CD14-positive monocyte (primary cell): ENCODE measurements at regions not wholly inside any gene's neighbourhood (a gene's known extent, or its start where the extent isn't known, plus 50 kb on each side); places are given as distances from the start of the nearest gene placed in this dataset.

Experiments used
- DNase-seq, 3 donors: peaks; one replicate each; pipeline ENCODE4 v3.0.0-alpha.2; 2011 to 2022
- H2AFZ ChIP-seq: 2 replicates; pipeline ENCODE4 v1.6.0; 2012; ENCODE audit warnings: mild to moderate bottlenecking, low read depth, low read length, inconsistent platforms; ENCODE audit not compliant: insufficient read depth, poor library complexity, severe bottlenecking
- H3K27ac ChIP-seq, 2 donors: 1 replicate in 1 of 2; 2 replicates in 1 of 2; pipeline ENCODE4 v1.5.1; 2012 to 2013; ENCODE audit warnings: low read length in 2 of 2, control low read depth in 1 of 2, inconsistent platforms in 1 of 2, low read depth in 1 of 2, mild to moderate bottlenecking in 1 of 2
- H3K27me3 ChIP-seq, 2 donors: one replicate each; pipeline versions ENCODE4 v1.6.0 to v1.6.1; 2011 to 2013; ENCODE audit warnings: low read length in 2 of 2; ENCODE audit not compliant: control insufficient read depth in 2 of 2, insufficient read depth in 2 of 2
- H3K36me3 ChIP-seq, 2 donors: replicated peaks in 1 of 2; 1 replicate in 1 of 2; 2 replicates in 1 of 2; pipeline versions ENCODE4 v1.5.1 to v1.6.1; 2012 to 2013; ENCODE audit warnings: low read length in 2 of 2, control low read depth in 1 of 2, inconsistent platforms in 1 of 2, mild to moderate bottlenecking in 1 of 2; ENCODE audit not compliant: insufficient read depth in 2 of 2, control insufficient read depth in 1 of 2
- H3K4me1 ChIP-seq, 2 donors: 1 replicate in 1 of 2; 2 replicates in 1 of 2; pipeline versions ENCODE4 v1.5.1 to v1.6.1; 2012 to 2013; ENCODE audit warnings: low read length in 2 of 2, control low read depth in 1 of 2, inconsistent platforms in 1 of 2, mild to moderate bottlenecking in 1 of 2, moderate library complexity in 1 of 2; ENCODE audit not compliant: insufficient read depth in 2 of 2, control insufficient read depth in 1 of 2
- H3K4me2 ChIP-seq: replicated peaks from 2 replicates; pipeline ENCODE3; 2012; ENCODE audit warnings: low read length, moderate library complexity, mild to moderate bottlenecking; ENCODE audit not compliant: poor library complexity, severe bottlenecking; ENCODE audit errors: extremely low read depth
- H3K4me3 ChIP-seq, 3 experiments: fragments of 200-600 bp in 1 of 3; sonication (generic) in 1 of 3; replicated peaks in 1 of 3; 1 replicate in 2 of 3; 2 replicates in 1 of 3; pipeline ENCODE4 v1.5.1; 2011 to 2013; ENCODE audit warnings: low read length in 3 of 3, mild to moderate bottlenecking in 3 of 3, control low read depth in 2 of 3, low read depth in 2 of 3, inconsistent platforms in 1 of 3, moderate library complexity in 1 of 3
- H3K79me2 ChIP-seq: 2 replicates; pipeline ENCODE4 v1.6.0; 2012; ENCODE audit warnings: mild to moderate bottlenecking, control low read depth, inconsistent platforms, low read length, moderate library complexity; ENCODE audit not compliant: insufficient read depth
- H3K9ac ChIP-seq: 2 replicates; pipeline ENCODE4 v1.6.0; 2017; ENCODE audit warnings: low read length, mild to moderate bottlenecking; ENCODE audit not compliant: insufficient read depth, poor library complexity, severe bottlenecking
- H3K9me3 ChIP-seq, 2 donors: replicated peaks in 1 of 2; 1 replicate in 1 of 2; 2 replicates in 1 of 2; pipeline versions ENCODE4 v1.5.1 to v1.6.1; 2012 to 2013; ENCODE audit warnings: low read length in 2 of 2, control low read depth in 1 of 2; ENCODE audit not compliant: control insufficient read depth in 1 of 2, insufficient read depth in 1 of 2
- H4K20me1 ChIP-seq: 2 replicates; pipeline ENCODE4 v1.6.0; 2012; ENCODE audit warnings: mild to moderate bottlenecking, low read length, control low read depth, moderate library complexity; ENCODE audit not compliant: insufficient read depth
- H3K27ac Mint-ChIP-seq, 7 donors: one replicate each; pipeline ENCODE4 v1.8.0; 2020; ENCODE audit warnings: mild to moderate bottlenecking in 7 of 7, mixed read lengths in 7 of 7, moderate library complexity in 6 of 7, inconsistent platforms in 2 of 7
- H3K27me3 Mint-ChIP-seq, 3 donors: one replicate each; pipeline ENCODE4 v1.8.0; 2021 to 2022; ENCODE audit warnings: low read depth in 3 of 3, mild to moderate bottlenecking in 3 of 3, mixed read lengths in 3 of 3, moderate library complexity in 3 of 3, inconsistent platforms in 1 of 3
- H3K36me3 Mint-ChIP-seq, 2 donors: one replicate each; pipeline ENCODE4 v1.8.0; 2020; ENCODE audit warnings: mixed read lengths in 2 of 2, inconsistent platforms in 1 of 2, mild to moderate bottlenecking in 1 of 2
- H3K4me1 Mint-ChIP-seq: one replicate; pipeline ENCODE4 v1.8.0; 2020; ENCODE audit warnings: mild to moderate bottlenecking, mixed read lengths
- H3K4me3 Mint-ChIP-seq, 2 donors: one replicate each; pipeline ENCODE4 v1.8.0; 2020; ENCODE audit warnings: mild to moderate bottlenecking in 2 of 2, mixed read lengths in 2 of 2, moderate library complexity in 1 of 2
- H3K9me3 Mint-ChIP-seq, 7 donors: one replicate each; pipeline ENCODE4 v1.8.0; 2020 to 2022; ENCODE audit warnings: mixed read lengths in 7 of 7, mild to moderate bottlenecking in 6 of 7, moderate library complexity in 6 of 7, inconsistent platforms in 2 of 7
- WGBS: methylation state at CpG from one replicate; pipeline ENCODE4 v1.1.5; 2013; ENCODE audit warnings: missing lambda C conversion rate; ENCODE audit not compliant: insufficient coverage; 5-methylcytosine and 5-hydroxymethylcytosine counted together
- intact Hi-C, 2 donors: fragments of 100-400 bp; cut with micrococcal nuclease; formaldehyde crosslinking; loops; one replicate each; pipeline versions ENCODE4 v1.15.0 to v1.15.1; 2023
- TF ChIP-seq, protein P1 (sequence below): fragments of 200-600 bp; IDR thresholded peaks from one replicate; pipeline ENCODE4 v1.8.0; 2022; ENCODE audit warnings: antibody characterized with exemption, mild to moderate bottlenecking

DNA sequence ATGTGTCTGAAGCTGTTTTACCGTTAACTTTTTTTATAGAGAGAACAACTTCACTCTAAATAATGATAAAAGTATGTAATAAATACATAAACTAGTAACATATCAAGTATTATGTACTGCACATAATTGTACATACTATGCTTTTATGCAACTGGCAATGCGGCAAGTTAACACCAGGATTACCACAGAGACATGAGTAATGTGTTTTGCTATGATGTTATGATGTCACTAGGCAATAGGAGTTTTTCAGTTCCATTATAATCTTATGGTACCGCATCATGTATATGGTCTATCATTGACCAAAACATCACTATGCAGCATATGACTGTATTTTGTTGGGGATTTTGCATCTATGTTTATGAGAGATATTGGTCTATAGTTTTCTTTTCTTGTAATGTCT lies 326.4 kb upstream of the TARS1 start:
- H3K9me3 ChIP-seq: peaks cover 3 to 7% of the 10 kb centered on the region in 2 donors
- no peaks in the 10 kb centered on the region for H3K4me1 Mint-ChIP-seq
- H4K20me1 ChIP-seq: no peaks in the 10 kb centered on the region
- no peaks in the 10 kb centered on the region for H3K79me2 ChIP-seq
- DNase-seq: no peak
- H3K9ac ChIP-seq: no peak overlapping the region
- no peaks in the 10 kb centered on the region for H3K27me3 ChIP-seq
- H3K36me3 Mint-ChIP-seq: no peaks in the 10 kb centered on the region
- WGBS: no CpG with 5 or more reads among the region's 3 CpGs
- H3K27me3 Mint-ChIP-seq: no peaks in the 10 kb centered on the region
- no peak overlapping the region for H3K4me2 ChIP-seq
- no peak overlapping the region for H2AFZ ChIP-seq
- no peaks in the 10 kb centered on the region for H3K36me3 ChIP-seq
- H3K9me3 Mint-ChIP-seq: peaks cover 3 to 15% (median 6%) of the 10 kb centered on the region in 7 donors
- no peak overlapping the region for H3K27ac Mint-ChIP-seq
- H3K4me1 ChIP-seq: no peaks in the 10 kb centered on the region
- H3K4me3 Mint-ChIP-seq: no peak overlapping the region
- intact Hi-C loops: no loop called here
- H3K27ac ChIP-seq: no peak overlapping the region
- TF ChIP-seq, protein P1, sequence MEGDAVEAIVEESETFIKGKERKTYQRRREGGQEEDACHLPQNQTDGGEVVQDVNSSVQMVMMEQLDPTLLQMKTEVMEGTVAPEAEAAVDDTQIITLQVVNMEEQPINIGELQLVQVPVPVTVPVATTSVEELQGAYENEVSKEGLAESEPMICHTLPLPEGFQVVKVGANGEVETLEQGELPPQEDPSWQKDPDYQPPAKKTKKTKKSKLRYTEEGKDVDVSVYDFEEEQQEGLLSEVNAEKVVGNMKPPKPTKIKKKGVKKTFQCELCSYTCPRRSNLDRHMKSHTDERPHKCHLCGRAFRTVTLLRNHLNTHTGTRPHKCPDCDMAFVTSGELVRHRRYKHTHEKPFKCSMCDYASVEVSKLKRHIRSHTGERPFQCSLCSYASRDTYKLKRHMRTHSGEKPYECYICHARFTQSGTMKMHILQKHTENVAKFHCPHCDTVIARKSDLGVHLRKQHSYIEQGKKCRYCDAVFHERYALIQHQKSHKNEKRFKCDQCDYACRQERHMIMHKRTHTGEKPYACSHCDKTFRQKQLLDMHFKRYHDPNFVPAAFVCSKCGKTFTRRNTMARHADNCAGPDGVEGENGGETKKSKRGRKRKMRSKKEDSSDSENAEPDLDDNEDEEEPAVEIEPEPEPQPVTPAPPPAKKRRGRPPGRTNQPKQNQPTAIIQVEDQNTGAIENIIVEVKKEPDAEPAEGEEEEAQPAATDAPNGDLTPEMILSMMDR: no peak
- no peak overlapping the region for H3K4me3 ChIP-seq

DNA sequence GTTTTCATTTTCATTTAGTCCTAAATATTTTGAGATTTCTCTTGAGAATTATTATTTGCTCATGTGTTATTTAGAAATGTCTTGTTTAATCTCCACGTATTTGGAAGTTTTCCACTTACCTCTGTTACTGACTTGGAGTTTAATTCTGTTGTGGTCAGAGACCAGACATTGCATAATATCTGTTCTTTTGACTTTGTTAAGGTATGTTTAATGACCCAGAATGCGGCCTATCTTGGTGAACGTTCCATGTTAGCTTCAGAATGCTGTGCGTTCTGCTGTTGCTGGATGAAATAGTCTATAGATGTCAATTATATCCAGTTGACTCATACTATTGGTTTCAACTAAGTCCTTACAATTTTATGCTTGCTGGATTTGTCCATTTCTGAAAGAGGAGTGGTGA lies 325.3 kb upstream of the TARS1 start:
- Histone ChIP-seq H3K9ac (no peak overlapping the region), H2AFZ (no peak overlapping the region), H3K9me3 (peaks cover 3 to 7% of the 10 kb centered on the region in 2 donors), H3K36me3 (no peaks in the 10 kb centered on the region), H4K20me1 (no peaks in the 10 kb centered on the region), H3K27me3 (no peaks in the 10 kb centered on the region), H3K79me2 (no peaks in the 10 kb centered on the region), H3K4me3 (no peak overlapping the region), H3K4me2 (no peak overlapping the region), H3K27ac (no peak overlapping the region), H3K4me1 (no peaks in the 10 kb centered on the region)
- TF ChIP-seq, protein P1: no peak
- Mint-ChIP-seq H3K4me3 (no peak overlapping the region), H3K9me3 (peaks cover 3 to 15% (median 6%) of the 10 kb centered on the region in 7 donors), H3K27ac (no peak overlapping the region), H3K4me1 (no peaks in the 10 kb centered on the region), H3K27me3 (no peaks in the 10 kb centered on the region), H3K36me3 (no peaks in the 10 kb centered on the region)
- intact Hi-C loops: no loop called here
- no peak for DNase-seq
- WGBS: no CpG with 5 or more reads among the region's 4 CpGs
